ENCODE measurements at regions not wholly inside any gene's neighbourhood (a gene's known extent, or its start where the extent isn't known, plus 50 kb on each side); places are given as distances from the start of the nearest gene placed in this dataset.
"Not testable (repeated sequence)": the region's sequence is repeated elsewhere in the genome, so short reads cannot be mapped to it uniquely, and the experiment has no call there.

GRCh38 chr3:24687671-24688070 is 193.0 kb upstream of the THRB start:
- DNase-seq (ENCODE audit: low spot score): no peak

DNA sequence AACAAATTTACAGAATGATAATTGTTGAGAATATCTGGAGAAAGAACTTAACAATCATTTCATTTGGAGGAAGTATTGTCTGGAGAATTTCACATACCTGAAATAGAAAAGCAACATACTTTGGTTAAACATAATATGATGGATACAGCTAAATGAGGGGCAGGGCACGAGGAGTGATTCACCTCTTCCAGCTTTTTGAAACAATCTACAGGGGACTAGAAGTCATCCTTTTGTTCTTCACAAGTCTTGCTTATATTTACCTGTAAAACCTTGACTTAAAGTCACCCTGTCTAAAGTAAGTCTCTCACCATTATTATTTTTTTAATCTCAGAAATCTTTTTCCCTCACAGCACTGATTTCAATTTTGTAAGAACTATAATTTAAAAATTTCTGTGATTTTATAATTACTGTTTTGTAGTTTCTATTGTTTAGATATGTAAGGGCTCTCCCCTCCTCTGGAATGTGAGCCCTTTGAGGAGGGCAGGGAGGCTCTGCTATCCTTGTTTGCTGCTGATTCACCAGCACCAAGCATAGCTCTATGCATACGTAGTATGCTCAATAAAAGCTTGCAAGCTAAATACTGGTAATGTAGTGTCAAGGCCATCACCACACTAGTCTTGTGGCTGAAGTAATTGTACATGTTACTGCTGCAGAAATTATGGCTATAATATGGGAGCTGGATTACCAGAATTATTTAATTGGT is 193.9 kb upstream of the THRB start:
- no peak for DNase-seq (ENCODE audit: low spot score)

DNA sequence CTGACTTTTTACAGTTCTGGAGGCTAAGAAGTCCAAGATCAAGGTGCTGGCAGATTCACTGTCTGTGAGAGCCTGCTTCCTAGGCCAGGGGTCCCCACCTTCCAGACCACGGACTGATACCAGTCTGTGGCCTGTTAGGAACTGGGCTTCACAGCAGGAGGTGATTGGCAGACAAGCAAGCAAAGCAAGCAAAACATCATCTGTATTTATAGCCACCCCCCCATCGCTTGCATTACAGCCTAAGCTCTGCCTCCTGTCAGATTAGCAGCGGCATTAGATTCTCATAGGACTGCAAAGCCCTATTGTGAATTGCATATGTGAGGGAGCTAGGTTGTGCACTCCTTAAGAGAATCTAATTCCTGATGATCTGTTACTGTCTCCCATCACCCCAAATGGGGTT is 194.7 kb upstream of the THRB start:
- DNase-seq (ENCODE audit: low spot score): no peak

DNA sequence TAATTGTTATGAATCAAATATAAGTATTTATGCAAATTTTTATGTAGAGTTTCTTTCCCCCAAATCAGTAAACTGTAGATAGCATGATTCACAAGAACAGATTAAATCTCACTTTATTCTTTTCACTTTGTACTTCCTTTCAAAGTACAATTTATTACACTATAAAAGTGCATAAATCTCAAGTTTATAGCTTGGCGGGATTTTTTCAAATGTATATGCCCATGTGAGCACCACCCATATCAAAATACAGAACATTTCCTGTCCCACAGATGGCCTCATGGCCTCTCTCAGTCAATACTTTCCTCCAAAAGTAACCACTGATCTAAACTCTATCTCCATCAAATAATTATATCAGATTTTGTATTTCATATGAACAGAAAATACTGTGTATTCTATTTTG is 196.1 kb upstream of the THRB start:
- DNase-seq (ENCODE audit: low spot score): no peak

DNA sequence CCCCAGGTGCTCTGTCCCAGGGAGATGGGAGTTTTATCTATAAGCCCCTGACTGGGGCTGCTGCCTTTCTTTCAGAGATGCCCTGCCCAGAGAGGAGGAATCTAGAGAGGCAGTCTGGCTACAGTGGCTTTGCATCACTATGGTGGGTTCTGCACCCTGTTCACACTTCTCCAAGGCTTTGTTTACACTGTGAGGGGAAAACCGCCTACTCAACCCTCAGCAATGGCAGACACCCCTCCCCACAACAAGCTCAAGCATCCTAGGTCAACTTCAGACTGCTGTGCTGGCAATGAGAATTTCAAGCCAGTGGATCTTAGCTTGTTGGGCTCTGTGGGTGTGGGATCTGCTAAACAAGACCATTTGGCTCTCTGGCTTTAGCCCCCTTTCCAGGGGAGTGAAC is 204.4 kb upstream of the THRB start:
- DNase-seq (ENCODE audit: low spot score): not testable (repeated sequence)

DNA sequence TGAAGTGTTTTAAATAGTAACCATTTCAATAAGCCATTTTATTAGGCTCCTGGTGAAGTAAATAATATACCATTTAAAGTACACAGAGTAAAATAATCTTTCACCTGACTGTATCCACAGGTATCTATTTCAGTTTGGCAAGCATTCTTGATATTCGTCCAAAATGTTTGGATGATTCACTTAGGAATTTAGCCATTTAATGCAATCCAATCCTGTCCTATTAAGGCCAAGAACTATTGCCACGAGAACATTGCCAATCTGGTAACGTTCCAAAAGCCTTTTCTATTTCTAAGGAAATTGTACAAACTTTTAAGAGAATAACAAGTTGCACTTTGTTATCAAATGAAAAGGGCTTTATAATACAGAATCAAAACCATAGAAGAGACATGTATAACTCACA is 209.8 kb upstream of the THRB start:
- no peak for DNase-seq (ENCODE audit: low spot score)

- DNase-seq (ENCODE audit: low spot score): no peak
Observed at GRCh38 chr3:24707936-24708335, 213.3 kb upstream of the THRB start.

DNA sequence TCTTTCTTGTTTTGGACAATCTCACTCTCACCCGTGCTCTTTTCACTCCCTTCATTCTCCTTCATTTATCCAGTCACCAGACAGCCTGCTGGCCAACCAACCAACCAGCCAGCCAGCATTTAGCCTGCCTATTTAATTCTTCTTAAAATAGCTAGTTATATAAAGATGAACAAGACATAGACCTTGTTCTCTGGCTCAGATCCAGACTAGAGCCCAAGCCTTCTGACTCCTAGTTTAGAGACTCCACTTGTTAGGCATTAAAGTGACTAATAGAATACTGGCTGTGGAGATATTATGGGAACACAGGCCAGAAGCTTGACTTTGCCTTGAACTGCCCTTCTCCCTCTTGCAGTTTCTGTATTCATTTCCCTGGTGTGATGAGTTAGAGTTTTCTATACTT is 215.3 kb upstream of the THRB start:
- no peak for DNase-seq (ENCODE audit: low spot score)

DNA sequence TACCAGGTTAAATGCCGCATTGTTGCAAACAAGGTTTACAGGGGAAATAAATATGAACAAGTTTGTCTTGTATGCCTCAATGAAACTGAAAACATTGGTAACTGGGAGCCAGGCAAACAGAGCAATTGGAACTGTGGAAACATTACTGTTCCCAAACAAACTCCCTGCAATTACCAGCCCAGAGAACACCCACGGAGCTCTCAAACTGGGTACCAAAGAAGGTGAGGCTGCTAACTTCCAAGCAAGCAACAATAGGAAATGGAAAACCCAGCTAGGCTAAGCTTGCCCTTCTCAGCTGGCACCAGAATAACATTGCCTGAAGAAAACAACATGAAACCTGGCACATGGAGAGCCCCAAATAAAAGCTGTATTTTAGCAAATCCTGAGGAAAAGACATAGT is 218.9 kb upstream of the THRB start:
- no peak for DNase-seq (ENCODE audit: low spot score)

GRCh38 chr3:24714436-24714835 is 219.8 kb upstream of the THRB start:
- no peak for DNase-seq (ENCODE audit: low spot score)

- no peak for DNase-seq (ENCODE audit: low spot score)
Observed at GRCh38 chr3:24715171-24715792, 220.6 kb upstream of the THRB start.

GRCh38 chr3:24722087-24722486 is 227.4 kb upstream of the THRB start:
- no peak for DNase-seq (ENCODE audit: low spot score)

DNA sequence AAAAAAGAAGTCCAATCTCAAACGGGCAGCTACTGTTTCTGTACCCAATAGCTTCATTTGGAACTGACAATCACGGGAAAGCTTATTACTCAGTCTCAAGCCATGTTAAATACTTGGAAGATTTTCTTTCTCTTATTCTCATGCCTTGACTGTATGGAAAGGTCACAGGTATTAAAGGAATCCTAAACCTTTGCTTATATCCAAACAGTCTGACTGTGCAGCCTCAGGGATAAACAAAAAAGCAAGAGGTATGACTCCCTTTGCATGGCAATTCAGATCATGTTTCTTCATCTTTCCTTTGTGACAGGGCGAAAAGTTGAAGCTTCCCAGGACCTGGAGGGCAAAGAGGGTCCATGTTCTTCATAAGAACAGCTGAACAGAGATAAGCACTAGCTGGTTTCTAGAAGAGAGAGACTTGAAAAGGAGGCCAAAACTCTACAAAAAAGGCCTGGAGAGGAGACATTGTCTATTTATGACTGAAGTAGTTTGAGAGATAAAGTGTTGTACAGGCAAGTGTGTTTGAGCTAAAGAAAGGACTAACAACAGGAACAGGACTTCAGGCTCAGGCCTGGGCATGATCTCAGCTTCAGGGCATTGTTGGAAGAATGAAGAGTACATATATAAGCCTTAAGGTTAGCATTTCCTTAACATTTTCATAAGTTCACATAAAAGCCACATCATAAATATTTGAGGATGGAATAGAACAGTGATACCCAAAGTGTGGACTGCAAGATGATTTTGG is 231.0 kb upstream of the THRB start:
- no peak for DNase-seq (ENCODE audit: low spot score)

- no peak for DNase-seq (ENCODE audit: low spot score)
Observed at GRCh38 chr3:24726423-24726822, 231.8 kb upstream of the THRB start.

GRCh38 chr3:24730173-24730572 is 235.5 kb upstream of the THRB start:
- DNase-seq (ENCODE audit: low spot score): no peak

DNA sequence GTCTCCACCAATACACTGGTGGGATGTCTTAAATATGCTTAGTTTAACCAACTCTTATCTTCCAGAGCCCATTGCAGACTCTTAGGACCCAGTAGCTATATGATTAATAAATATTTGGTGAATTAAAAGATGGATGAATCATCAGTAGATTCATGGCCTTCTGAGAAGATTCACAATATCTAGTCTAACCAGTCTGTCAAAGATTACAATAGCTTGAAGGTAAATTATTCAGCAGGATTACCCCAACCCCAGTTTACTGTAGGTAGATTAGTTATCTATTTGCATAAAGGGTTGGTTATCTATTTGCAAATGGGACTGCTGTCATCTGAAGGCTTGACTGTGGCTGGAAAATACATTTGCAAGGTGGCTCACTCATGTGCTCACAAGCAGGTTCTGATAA is 239.4 kb upstream of the THRB start:
- DNase-seq (ENCODE audit: low spot score): no peak

DNA sequence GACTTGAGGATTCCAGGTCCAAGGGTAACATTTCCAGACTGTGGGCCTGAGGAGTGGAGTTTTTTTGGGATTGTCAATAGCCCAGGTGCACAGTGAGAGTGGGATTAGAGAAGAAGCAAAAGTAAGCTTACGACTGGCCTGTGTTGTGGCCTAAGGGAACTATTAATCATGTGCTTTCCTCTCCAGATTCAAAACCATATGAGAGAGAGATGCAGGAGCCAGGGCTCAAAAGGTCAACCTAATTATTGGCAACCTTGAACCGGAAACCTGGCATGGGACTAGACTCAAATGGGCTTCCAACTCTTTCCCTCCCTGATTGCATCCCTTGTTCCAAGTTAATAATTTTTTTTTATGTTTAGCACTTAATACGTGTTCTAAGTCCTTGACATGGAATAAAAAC is 242.1 kb upstream of the THRB start:
- DNase-seq (ENCODE audit: low spot score): no peak

DNA sequence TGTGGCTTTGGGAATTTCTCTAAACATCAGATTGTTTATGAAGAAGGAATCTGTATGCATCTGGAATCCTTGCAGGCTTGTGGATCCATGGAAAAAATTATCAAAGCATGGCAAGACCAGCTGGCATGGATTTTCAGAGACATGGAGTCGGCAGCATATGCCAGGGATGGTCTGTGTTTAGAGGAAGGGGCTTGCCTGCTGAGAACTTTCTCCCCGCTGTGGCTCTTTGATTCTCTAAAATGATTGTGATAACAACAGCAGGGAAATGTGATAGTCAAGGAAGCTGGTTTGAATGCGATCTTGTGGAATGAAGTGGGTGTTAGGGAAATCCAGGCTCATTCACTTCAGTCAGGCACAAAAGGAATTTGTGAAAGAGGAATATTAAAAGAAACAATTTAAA is 245.7 kb upstream of the THRB start:
- DNase-seq (ENCODE audit: low spot score): no peak

GRCh38 chr3:24741506-24741905 is 246.9 kb upstream of the THRB start:
- DNase-seq (ENCODE audit: low spot score): no peak

GRCh38 chr3:24748520-24748919 is 253.9 kb upstream of the THRB start:
- DNase-seq (ENCODE audit: low spot score): no peak

- no peak for DNase-seq (ENCODE audit: low spot score)
Observed at GRCh38 chr3:24751020-24751419, 256.4 kb upstream of the THRB start.

- DNase-seq (ENCODE audit: low spot score): no peak
Observed at GRCh38 chr3:24756101-24756888, 261.6 kb upstream of the THRB start.

DNA sequence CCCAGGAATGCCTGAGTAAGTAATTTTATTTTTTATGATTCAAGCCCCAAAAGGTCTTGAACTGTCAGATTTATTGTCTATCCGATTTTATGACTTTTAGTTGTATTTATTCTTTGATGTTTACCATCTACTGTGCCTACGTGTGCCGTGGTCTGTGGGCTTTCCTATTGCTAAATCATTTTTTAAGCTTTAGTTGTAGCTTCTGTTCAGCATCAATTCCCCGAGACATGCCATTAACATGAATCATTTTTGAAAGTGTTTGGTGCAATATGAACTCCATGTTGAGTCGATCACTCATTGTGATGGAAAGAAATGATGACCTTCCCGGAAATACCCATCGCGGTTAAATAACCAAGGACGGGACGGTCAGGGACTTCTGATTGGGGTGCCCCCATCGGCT is 268.7 kb upstream of the THRB start:
- DNase-seq (ENCODE audit: low spot score): no peak
